DMS53 (cell line): ENCODE measurements at regions not wholly inside any gene's neighbourhood (a gene's known extent, or its start where the extent isn't known, plus 50 kb on each side); places are given as distances from the start of the nearest gene placed in this dataset.
"Not testable (repeated sequence)": the region's sequence is repeated elsewhere in the genome, so short reads cannot be mapped to it uniquely, and the experiment has no call there.

Source experiments
- DNase-seq: peaks from one replicate; lab custom pipeline; 2025; lab: John Stamatoyannopoulos, UW

DNA sequence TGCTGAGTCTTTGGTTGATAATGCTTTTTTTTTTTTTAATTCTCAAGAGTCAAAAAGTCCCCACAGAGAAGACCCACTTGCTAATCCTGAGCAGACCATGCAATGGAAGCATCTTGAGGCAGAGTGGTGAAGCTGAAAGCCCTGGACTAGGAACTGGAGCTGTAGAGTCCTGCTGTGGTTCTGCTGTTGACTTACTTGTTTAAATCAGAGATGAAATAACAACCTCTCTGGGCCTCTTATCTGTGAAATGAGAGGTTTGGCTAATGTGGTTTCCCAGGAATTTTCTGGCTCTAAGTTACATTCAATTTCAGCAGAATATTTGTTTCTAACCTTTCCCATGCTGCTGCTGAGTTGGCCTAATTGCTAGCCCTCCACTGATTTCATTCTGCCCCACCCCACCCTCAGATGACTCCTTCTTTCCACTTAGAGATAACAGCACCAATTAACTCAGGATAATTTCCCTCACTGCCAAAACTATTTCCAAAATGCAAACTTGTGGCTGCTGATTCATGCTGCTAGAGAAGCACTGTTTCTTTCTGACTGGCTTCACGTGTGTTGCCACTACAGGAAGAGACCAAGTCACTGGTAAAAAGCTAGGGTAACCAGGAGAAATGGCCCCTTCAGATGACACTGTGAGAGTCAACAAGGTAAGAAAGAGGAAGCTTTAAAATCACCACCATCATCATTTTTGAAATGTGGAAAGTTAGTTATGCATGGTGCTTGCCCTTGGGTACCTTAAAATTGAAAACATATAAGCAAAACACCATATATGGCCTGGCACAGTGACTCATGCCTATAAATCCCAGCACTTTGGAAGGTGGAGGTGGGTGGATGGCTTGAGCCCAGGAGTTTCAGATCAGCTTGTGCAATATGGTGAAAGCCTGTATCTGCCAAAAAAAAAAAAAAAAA, 326.4 kb downstream of the DCHS2 start:
- DNase-seq, result no peak

DNA sequence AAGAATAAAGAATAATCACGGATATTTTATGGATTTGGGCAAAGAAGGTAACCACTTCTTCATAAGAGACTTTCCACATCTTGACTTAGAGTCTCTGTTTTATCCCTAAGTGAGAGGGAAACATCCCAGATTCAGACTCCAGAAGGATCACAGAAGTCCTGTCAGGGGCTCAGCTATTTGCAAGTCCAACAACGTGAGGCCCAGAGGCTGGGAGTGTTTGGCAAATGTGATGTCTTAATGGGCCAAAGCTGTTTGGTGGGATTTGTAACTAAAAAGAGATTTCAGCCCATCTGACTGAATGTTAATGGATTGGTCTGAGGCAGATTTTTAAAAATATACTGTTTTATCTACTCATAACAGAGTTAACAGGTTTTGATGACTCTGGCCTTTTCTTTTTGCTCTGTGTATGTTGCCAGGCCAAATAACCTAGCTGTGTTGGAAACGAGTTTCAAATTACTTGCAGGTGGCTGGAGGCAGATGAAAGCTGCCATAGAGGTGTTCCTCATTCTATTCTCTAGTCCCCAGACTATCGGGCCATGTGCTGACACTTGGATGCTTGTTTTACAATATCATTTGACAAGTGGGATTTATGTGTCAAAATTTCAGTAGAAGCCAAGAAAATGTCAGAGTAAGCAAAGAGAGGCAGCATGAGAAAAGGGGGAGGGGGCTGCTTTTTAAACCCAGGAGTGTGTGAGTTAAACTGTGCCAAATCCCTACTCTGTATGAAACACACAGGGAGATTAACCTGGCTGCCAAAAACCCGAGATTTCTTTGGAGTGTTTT, 330.9 kb downstream of the DCHS2 start:
- peak; percentile 5 for DNase-seq

DNA sequence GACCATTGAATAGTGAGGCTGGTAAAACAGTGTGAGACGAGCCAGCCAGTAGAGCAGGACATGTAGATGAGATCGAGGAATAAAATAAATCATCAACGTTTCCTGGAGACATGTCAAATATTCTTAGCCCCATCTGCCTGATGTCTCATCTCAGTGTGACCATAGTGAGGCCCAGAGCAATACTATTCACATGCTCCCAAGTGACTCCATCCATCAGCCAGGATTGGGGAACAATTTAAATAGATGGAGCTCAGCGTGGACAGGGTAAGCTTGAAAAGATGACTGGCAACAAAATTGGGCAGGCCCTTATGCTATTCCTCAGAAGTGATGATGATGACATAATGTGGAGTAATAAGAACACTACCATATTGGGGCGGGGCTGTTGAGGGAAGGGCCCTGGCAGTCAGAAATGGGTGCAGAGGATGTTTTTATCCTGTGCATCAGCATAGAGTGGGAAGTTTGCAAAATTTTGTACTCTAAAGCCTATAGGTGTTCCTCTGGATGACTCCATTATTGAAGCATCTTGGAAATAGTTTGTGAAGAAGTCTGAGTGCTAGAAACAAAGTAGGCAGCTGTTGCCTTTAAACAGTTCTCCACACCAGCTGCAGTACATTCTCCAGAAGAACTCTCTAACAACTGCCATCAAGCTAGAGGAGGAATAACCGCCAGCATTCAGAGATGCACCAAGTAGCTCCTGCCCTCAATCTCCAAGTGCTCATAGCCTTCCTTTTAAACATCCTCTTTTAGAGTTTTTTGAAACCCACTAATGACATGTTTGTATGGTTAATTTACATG, 333.0 kb downstream of the DCHS2 start:
- no peak for DNase-seq

DNA sequence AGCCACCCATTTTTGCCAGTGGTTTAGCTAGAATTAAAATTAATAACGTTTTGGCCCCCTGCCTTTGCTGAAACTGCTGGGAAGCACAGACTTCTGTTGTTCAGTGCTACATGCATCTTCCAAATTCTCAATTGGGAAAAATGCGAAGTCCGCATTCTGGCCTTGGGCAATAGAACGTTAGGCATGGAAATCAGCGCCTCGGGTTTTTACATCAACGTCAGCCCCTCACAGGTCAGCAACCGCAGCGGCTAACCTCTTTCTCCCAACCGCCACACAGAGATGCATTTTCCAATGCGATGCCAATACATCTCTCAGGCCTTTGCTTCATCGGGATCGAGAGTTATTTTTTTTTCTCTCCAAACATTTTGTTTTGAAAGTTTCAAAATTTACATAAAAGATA, 339.1 kb downstream of the DCHS2 start:
- DNase-seq, result no peak

DNA sequence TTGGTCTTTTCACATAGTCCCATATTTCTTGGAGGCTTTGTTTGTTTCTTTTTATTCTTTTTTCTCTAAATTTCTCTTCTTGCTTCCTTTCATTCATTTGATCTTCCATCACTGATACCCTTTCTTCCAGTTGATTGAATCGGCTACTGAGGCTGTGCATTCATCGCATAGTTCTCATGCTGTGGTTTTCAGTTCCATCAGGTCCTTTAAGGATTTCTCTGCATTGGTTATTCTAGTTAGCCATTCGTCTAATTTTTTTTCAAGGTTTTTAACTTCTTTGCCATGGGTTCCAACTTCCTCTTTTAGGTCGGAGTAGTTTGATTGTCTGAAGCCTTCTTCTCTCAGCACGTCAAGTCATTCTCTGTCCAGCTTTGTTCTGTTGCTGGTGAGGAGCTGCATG, 342.4 kb downstream of the DCHS2 start:
- not testable (repeated sequence) for DNase-seq

DNA sequence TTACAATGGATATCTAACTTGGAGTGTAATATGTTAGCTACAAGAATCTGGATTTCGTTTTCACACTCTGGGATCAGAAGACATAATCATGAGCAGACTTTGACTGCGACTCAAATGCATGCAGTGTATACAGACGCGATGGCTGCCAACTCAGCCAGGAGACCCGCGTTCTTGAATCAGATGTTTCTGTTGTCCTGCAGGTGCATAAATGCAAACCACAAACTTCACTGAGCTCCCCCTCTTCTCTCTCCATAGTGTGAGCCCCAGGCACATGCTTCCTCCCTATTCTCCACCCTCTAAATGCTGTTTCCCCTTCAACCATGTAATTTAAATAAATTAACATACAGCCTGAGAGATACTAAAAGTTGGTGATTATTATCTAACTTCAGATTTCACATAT, 347.9 kb downstream of the DCHS2 start:
- no peak for DNase-seq

DNA sequence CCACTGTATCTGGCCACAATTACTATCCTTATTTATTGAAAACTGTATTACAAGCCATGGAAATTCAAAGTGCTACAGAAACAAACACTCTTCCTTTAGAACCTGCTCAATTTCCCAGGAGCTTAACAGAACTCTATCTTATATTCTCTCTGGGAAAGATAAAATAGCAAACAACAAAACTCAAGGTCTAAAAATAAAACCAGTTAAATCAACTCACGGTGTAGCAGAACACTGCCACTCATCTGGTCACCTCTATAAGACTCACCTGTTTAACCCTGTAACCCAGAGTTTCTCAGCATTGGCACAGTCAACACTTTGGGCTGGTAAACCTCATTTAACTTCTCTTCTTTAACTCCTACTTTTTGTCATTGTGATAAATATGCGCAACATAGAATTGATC, 348.9 kb downstream of the DCHS2 start:
- no peak for DNase-seq

DNA sequence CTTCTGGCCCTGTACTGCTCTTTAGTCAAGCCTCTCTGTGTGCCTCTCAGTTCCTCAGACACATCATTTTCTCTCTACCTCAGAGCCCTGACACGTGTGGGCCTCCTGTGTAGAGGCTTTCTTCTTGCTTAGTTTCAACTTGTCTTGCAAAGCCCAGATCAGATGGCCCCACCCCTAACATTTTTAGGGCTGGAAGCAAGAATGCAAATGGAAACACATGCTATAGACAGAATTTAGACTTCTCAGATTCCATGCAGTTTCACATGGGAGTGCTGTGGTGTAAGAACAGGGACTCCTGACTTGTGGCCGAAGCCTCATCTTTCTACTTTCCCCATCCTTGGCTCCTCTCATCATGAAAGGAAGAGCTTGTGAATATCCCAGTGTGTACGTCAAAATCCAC, 350.7 kb downstream of the DCHS2 start:
- DNase-seq, result no peak

DNA sequence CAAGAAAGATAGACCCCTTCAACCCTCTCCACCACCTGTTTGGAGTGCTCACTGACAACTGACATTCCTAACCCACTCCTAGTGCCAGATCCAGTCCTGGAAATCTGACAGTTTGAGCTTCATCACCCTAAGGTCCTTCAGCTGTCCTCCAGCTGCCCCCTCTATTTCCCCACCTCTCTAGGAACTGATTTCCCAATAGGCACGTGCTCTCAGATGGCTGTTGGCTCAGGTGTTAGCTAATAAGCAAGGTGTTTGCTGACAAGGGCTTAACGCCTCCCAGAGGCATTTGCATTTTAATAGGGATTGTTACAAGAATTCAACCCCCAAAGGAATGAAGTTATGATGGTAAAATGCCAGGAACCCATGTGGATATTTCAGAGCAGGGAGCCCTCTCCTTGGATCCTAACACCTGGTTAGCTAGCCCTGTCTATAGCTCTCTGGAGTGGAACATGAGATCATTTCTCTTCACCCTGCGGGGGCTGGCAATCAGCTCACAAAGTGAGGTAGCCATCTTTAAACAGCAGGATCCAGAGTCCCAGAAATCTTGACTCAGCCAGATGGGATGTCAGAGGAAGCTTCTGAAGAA, 348.5 kb upstream of the SFRP2 start:
- DNase-seq, result no peak

DNA sequence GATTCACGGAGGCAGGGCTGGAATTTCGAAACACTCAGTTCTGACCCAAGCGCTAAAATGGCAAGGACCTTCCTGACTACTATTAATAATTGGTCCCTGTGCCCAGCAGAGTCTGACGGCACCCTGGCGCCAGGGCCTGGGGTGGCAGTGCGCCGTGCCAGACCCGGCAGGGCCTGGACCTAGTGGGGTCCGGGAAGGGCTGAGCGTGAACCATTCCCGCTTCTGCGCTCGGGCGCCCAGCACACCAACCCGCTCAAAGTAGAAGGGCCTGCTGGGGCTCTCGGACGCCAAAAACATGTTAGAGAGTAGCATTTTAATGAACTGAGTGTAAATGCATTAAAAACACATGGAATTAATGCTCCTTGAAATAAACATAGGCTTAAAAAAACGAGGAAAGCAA, 346.7 kb upstream of the SFRP2 start:
- DNase-seq, result no peak

DNA sequence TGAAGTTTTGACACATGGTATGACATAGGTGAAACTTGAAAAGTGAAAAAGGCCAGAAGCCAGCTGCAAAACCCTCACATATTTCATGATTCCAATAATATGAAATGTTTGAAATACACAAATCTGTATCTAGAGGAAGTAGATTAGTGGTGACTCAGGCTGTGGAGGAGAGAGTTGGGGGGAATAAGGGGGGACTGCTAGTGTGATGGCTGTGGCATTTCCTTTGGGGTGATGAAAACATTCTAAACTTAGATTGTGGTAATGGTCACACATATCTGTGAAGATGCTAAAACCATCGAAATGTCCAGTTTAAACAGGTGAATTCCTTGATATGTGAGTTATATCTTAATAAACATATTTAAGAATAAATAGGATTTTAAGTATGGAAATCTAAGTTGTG, 343.5 kb upstream of the SFRP2 start:
- DNase-seq, result no peak

DNA sequence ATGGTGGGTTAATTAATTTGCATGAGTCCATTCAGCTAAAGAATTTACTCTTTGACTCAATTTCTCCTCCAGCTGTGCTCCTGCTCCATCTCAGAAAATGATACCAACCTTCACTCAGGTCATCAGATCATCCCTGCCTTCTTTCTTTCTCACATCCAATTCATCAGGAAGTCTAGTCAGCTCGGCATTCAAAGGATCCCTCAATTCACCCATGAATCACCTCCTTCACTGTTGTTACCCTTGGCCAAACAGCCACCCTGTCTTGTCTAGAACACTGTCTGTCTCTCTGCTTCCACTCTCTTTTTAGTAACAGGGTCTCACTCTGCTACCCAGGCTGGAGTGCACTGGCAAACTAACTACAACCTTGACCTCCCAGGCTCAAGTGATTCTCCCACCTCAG, 337.4 kb upstream of the SFRP2 start:
- no peak for DNase-seq

DNA sequence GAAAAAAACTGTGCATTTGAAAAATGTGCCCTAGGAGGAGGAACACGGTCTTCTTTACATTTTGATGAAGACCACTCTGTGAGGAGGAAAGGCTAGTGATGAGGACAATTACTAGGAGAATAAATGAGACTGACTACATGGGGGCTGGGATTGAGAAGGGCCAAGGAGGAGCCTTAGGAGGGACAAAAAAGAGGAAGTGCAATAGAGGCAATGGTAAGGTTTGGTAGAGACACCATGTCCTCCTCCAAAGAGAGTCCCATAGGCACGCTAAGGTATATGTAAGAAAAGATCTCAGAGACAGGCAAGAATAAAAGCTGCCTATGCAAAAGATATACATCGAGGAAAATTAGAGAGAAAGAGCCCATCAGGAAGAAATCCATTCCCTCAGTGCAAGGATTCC, 336.5 kb upstream of the SFRP2 start:
- DNase-seq, result no peak

DNA sequence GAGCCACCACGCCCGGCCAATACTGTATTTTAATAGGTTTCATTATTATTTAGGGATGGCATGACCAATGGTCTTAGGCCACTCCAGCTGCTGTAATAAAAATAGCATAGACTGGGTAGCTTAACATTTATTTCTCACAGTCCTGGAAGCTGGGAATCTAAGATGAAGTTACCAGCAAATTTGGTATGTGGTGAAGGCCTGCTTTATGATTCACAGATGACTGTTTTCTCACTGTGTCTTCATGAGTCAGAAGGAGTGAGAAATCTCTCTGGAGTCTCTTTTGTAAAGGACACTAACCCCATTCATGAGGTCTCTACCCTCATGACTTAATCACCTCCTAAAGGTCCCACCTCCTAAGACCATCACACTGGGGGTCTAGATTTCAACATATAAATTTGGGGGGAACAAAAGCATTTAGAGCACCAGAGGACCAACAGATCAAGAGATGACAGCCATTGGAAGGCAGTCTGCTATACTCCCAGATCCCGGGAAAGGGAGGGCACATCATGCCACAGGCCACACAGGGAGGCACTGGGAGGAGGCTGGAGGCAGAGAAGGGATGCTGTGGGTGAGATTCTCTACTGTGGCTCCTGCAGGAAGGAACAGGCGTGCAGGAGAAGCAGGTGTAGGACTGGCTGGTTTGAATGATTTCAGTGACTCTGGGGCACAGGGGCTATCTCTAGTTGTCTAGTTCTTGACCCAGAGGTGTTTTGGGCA, 335.8 kb upstream of the SFRP2 start:
- no peak for DNase-seq

DNA sequence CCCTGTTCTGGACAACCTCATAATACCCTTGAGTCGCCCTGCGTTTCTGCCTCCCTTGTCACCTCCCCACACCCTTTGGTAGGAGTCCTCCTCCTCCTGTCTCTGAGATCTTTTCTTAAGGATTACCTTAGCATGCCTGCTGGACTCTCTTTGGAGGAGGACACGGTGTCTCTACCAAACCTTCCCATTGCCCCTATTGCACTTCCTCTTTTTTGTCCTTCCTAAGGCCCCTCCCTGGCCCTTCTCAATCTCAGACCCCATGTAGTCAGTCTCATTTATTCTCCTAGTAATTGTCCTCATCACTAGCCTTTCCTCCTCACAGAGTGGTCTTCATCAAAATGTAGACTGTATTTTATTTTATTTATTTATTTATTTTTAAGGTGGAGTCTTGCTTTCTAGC, 335.0 kb upstream of the SFRP2 start:
- DNase-seq, result no peak

DNA sequence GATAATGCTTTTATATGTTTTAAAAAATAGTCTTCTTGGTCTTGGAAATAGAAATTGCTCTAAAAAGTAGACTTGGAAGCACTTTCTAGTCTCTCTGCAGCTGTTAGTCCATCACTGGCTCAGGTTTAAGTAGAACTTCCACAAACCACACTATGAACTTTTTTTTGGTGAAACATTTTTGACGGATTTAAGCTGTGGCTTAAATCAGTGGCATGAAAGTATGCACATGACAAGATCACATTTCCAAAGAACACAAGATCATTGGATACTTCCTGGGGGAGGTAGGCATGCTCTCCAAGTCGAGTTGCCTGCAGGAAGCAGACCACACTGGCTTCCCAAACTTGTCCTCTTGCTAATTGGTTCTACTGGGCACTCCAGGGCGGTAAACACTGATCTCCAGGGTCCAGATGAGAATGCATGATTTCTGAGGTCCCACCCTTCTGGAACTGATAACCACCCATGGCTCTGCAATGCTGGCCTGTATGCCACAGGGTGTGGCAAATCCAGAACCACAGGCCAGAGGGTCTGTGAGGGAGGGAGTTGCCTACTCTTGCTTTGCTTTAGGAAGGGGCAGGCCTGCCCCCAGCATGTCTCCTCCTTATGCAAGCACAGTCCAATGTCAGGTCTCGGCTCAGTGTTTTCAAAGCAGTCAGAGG, 331.9 kb upstream of the SFRP2 start:
- DNase-seq, result no peak

DNA sequence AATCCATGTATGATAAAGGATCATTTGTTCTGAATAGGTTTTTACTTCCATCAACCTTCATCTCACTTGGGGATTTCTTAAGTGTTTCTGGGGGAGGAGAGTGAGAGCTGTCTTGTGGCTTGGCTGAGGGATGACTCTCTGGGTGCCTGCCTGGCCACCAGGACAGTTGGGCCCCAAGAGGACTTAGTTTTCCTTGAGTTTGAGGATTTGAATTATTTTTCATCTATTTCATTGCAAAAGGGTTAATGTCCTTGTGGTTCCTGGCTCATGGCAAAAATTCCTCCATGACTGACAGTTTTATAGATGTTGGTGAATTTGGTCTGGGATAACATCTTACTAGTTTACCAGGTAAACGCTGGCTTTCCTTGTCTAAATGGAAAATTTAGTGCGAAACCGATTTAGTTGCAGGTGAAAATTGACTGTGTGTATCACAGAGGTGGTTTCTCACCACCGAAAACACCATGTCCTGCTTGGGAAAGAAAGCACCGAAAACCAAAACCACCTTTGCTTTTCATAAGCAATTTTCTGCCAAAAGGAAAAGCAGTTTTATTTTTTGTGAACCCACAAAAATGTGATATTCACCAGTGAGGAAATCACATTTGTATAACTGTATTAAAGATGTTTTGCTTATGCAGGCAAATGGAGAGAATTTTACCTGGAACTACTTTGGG, 331.3 kb upstream of the SFRP2 start:
- DNase-seq, result no peak

DNA sequence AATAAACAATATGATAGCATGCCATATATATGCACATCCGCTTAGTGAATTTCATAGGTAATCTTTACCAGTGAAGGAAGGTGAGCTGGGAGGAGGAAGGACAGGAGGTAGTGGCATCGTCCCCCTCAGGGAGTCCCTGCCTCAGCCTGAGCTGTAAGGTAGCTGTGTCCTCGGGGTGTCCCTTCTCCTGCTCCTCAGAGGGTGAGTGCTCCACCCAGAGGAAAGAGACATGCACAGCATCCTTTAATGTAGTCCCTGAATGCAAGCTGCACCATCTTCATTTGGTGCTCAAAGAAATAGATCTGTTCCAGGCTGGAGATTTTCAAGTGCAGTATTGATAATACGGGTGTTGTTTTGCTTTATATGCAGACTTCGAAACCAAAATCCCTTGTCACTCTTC, 330.4 kb upstream of the SFRP2 start:
- no peak for DNase-seq

DNA sequence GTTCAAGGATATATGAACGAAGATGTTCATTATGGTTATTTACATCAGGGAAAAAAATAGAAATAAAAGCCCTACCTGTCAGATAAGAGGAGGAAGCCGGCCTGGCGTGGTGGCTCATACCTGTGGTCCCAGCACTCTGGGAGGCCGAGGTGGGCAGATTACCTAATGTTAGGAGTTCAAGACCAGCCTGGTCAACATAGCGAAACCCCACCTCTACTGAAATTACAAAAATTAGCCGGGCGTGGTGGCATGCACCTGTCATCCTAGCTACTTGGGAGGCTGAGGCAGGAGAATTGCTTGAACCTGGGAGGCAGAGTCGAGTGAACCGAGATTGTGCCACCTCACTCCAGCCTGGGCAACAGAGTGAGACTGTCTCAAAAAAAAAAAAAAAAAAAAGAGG, 328.8 kb upstream of the SFRP2 start:
- not testable (repeated sequence) for DNase-seq

DNA sequence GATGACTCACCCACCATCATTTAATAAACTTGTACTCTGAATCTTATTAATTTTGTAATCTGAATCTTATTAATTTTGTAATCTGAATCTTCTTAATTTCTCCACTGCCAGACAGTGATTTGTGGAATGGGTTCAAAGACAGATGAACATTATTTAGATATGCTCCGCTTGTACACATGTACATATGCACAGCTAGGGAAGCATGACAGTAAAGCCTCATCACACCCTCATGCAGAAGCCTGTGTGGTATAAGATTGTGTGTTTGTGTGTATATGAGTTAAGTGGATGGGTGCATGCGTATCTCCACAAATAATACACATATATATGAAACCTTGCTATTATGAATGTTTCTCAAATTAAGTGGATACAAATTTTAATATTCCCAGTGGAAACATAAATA, 318.5 kb upstream of the SFRP2 start:
- DNase-seq, result no peak
